ENCODE measurements at regions not wholly inside any gene's neighbourhood (a gene's known extent, or its start where the extent isn't known, plus 50 kb on each side); places are given as distances from the start of the nearest gene placed in this dataset.

- Histone ChIP-seq H3K27me3 (no peaks in the 10 kb centered on the region), H3K9me2 (replicated peaks; ENCODE audit: insufficient read depth) (no peaks in the 10 kb centered on the region)
Observed at GRCh38 chr20:54839224-54839623, 363.8 kb downstream of the DOK5 start.

GRCh38 chr20:54837226-54837625 is 361.8 kb downstream of the DOK5 start:
- Histone ChIP-seq H3K36me3 (replicated peaks; ENCODE audit: insufficient read depth, low read depth) (no peaks in the 10 kb centered on the region), H3K9me3 (ENCODE audit: low read depth) (no peaks in the 10 kb centered on the region), H4K20me1 (ENCODE audit: insufficient read depth, poor library complexity, severe bottlenecking) (no peaks in the 10 kb centered on the region), H3K4me1 (ENCODE audit: insufficient read depth) (no peaks in the 10 kb centered on the region), H3K27me3 (no peaks in the 10 kb centered on the region), H3K9me2 (replicated peaks; ENCODE audit: insufficient read depth) (no peaks in the 10 kb centered on the region), H3K4me3 (no peak overlapping the region), H3K79me2 (no peaks in the 10 kb centered on the region), H2AFZ (no peak overlapping the region), H3K27ac (no peak overlapping the region), H3K4me2 (no peak overlapping the region)
- TF ChIP-seq, protein P1, sequence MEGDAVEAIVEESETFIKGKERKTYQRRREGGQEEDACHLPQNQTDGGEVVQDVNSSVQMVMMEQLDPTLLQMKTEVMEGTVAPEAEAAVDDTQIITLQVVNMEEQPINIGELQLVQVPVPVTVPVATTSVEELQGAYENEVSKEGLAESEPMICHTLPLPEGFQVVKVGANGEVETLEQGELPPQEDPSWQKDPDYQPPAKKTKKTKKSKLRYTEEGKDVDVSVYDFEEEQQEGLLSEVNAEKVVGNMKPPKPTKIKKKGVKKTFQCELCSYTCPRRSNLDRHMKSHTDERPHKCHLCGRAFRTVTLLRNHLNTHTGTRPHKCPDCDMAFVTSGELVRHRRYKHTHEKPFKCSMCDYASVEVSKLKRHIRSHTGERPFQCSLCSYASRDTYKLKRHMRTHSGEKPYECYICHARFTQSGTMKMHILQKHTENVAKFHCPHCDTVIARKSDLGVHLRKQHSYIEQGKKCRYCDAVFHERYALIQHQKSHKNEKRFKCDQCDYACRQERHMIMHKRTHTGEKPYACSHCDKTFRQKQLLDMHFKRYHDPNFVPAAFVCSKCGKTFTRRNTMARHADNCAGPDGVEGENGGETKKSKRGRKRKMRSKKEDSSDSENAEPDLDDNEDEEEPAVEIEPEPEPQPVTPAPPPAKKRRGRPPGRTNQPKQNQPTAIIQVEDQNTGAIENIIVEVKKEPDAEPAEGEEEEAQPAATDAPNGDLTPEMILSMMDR (IDR thresholded peaks at IDR 0.05; ENCODE audit: poor library complexity) = no peak
- TF ChIP-seq EZH2 (IDR thresholded peaks at IDR 0.05; ENCODE audit: borderline replicate concordance) (no peak), EZH2phosphoT487 (IDR thresholded peaks at IDR 0.05; ENCODE audit: low read depth, severe bottlenecking, unreplicated experiment) (no peak)
- DNase-seq (ENCODE audit: low spot score) = no peak
- WGBS (ENCODE audit: low lambda C conversion rate, missing lambda C conversion rate) = 38% methylated on average over 4 of the region's 4 CpGs

More at GRCh38 chr20:54839224-54839623, 363.8 kb downstream of the DOK5 start:
- no peak for DNase-seq (ENCODE audit: low spot score)
- no peak overlapping the region for H3K4me3 ChIP-seq
- H4K20me1 ChIP-seq (ENCODE audit: insufficient read depth, poor library complexity, severe bottlenecking) = no peaks in the 10 kb centered on the region
- no peaks in the 10 kb centered on the region for H3K36me3 ChIP-seq (replicated peaks; ENCODE audit: insufficient read depth, low read depth)
- H3K4me2 ChIP-seq = no peak overlapping the region
- H2AFZ ChIP-seq = no peak overlapping the region
- no peak overlapping the region for H3K27ac ChIP-seq
- no peaks in the 10 kb centered on the region for H3K9me3 ChIP-seq (ENCODE audit: low read depth)
- no peaks in the 10 kb centered on the region for H3K79me2 ChIP-seq
- TF ChIP-seq, protein P1 (IDR thresholded peaks at IDR 0.05; ENCODE audit: poor library complexity) = no peak
- TF ChIP-seq EZH2 (IDR thresholded peaks at IDR 0.05; ENCODE audit: borderline replicate concordance) (no peak), EZH2phosphoT487 (IDR thresholded peaks at IDR 0.05; ENCODE audit: low read depth, severe bottlenecking, unreplicated experiment) (no peak)
- 80% methylated on average over 6 of the region's 6 CpGs for WGBS (ENCODE audit: low lambda C conversion rate, missing lambda C conversion rate)
- no peaks in the 10 kb centered on the region for H3K4me1 ChIP-seq (ENCODE audit: insufficient read depth)

DNA sequence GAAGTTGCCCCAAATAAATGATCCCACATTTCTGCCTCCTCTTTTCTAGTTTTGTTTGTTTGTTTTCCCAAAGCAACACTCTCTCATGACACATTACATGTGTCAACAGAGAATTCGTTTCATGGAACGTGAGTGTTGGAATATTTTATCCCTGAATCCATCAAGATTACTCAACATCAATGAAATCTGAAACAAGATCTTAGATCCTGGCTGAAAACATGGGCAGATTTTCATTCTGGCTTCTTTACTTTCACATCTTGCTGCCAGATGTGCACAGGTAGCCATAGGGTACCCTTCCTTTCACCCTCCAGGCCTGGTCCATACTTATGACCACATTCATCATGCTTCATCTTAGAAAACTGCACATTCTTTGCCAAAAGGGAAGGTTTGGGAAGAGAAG is 347.0 kb downstream of the DOK5 start:
- Histone ChIP-seq H4K20me1 (ENCODE audit: insufficient read depth, poor library complexity, severe bottlenecking) (no peaks in the 10 kb centered on the region), H3K27me3 (no peaks in the 10 kb centered on the region), H3K4me3 (no peak overlapping the region), H3K9me2 (replicated peaks; ENCODE audit: insufficient read depth) (no peaks in the 10 kb centered on the region), H3K79me2 (no peaks in the 10 kb centered on the region), H2AFZ (no peak overlapping the region), H3K36me3 (replicated peaks; ENCODE audit: insufficient read depth, low read depth) (no peaks in the 10 kb centered on the region), H3K27ac (no peak overlapping the region), H3K9me3 (ENCODE audit: low read depth) (no peaks in the 10 kb centered on the region), H3K4me1 (ENCODE audit: insufficient read depth) (no peaks in the 10 kb centered on the region), H3K4me2 (no peak overlapping the region)
- TF ChIP-seq, protein P1 (IDR thresholded peaks at IDR 0.05; ENCODE audit: poor library complexity) = no peak
- no peak for TF ChIP-seq EZH2phosphoT487 (IDR thresholded peaks at IDR 0.05; ENCODE audit: low read depth, severe bottlenecking, unreplicated experiment)
- TF ChIP-seq EZH2 (IDR thresholded peaks at IDR 0.05; ENCODE audit: borderline replicate concordance) = no peak
- WGBS (ENCODE audit: low lambda C conversion rate, missing lambda C conversion rate) = 66% methylated on average over 2 of the region's 2 CpGs
- no peak for DNase-seq (ENCODE audit: low spot score)

DNA sequence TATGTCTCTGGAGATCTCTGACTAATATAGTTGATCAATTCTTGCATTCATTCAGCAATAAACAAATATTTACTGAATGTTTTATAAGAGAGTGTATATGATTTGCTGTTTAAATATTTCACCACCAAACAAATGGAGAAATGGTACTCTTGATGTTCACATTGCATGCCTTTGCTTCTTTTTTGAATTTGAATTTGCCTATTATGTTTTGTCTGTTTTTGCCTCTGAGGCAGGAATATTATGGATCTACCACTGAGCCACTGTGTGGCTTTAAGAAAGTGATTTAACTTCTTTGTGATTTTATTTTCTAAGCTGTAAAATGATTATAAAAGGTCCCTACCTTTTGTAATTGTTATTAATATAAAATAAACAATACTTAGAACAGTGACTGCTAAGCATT is 345.0 kb downstream of the DOK5 start:
- H3K27me3 ChIP-seq = no peaks in the 10 kb centered on the region
- H3K9me2 ChIP-seq (replicated peaks; ENCODE audit: insufficient read depth) = no peaks in the 10 kb centered on the region
- no peaks in the 10 kb centered on the region for H3K36me3 ChIP-seq (replicated peaks; ENCODE audit: insufficient read depth, low read depth)
- H3K27ac ChIP-seq = no peak overlapping the region
- H3K79me2 ChIP-seq = no peaks in the 10 kb centered on the region
- DNase-seq (ENCODE audit: low spot score) = no peak
- no peak overlapping the region for H3K4me3 ChIP-seq
- H2AFZ ChIP-seq = no peak overlapping the region
- H4K20me1 ChIP-seq (ENCODE audit: insufficient read depth, poor library complexity, severe bottlenecking) = no peaks in the 10 kb centered on the region
- no peaks in the 10 kb centered on the region for H3K9me3 ChIP-seq (ENCODE audit: low read depth)
- H3K4me1 ChIP-seq (ENCODE audit: insufficient read depth) = no peaks in the 10 kb centered on the region
- H3K4me2 ChIP-seq = no peak overlapping the region
- TF ChIP-seq EZH2 (IDR thresholded peaks at IDR 0.05; ENCODE audit: borderline replicate concordance) (no peak), EZH2phosphoT487 (IDR thresholded peaks at IDR 0.05; ENCODE audit: low read depth, severe bottlenecking, unreplicated experiment) (no peak)
- TF ChIP-seq, protein P1 (IDR thresholded peaks at IDR 0.05; ENCODE audit: poor library complexity) = no peak
